Glomerular visceral epithelial cell (primary cell): ENCODE measurements at regions not wholly inside any gene's neighbourhood (a gene's known extent, or its start where the extent isn't known, plus 50 kb on each side); places are given as distances from the start of the nearest gene placed in this dataset.
"Not testable (repeated sequence)": the region's sequence is repeated elsewhere in the genome, so short reads cannot be mapped to it uniquely, and the experiment has no call there.

Source experiments
- DNase-seq: peaks from one replicate; pipeline ENCODE4 v3.0.0-alpha.2; 2016; ENCODE audit errors: extremely low spot score

DNA sequence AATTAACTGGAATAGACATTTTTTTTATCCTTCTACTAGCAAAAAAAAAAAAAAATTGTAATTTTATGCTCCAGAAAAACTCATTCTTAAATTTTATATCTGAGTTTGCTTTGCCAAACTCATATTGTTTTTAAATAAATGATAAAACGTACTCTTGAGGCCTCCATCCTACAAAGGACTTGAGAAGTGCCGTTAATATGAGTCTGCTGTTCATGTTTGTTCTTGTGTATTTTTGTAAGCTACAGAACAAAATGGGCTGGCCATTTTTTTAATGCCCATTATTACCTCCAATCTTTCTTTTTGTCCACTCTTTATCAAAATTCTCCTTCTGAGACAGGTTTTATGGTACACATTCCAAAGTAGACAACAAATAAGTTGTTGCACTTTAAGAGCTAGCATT, 643.5 kb upstream of the SOX9 start:
- no peak for DNase-seq

DNA sequence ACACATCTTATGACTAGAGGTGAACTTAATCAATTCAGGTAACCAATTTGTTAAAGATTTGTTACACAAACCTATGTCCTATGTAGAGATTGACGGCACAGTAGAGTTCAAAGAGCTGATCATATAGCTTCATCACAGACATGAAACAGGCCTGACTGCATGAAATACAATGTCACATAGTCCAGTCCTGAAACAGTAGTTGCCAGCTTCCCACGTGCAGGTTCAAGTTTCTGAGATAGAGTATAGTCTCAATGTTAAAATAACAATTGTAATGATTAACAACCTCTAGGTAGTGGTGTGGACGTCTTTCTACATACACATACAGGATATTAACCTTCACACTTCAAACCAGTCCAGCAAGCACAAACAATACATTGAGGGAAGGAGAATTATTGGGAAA, 640.7 kb upstream of the SOX9 start:
- DNase-seq, result no peak

DNA sequence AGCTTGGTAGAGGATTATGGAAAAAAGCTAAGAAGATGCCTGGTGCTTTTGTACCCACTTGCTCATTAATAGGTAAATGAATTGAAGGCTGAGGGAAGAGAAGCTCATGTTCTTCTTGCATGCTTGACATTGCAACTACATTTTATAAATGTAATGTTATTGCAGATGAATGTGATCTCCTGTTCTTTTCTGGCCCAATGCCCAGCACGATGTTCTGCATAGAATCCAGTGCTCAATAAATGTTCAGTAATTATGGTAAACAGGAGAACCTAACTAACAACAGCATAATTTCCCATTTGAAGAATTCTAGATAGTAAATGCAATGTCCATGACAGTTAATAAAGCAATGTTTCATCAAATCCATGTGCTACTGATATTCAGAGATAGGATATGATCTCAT, 638.2 kb upstream of the SOX9 start:
- no peak for DNase-seq

DNA sequence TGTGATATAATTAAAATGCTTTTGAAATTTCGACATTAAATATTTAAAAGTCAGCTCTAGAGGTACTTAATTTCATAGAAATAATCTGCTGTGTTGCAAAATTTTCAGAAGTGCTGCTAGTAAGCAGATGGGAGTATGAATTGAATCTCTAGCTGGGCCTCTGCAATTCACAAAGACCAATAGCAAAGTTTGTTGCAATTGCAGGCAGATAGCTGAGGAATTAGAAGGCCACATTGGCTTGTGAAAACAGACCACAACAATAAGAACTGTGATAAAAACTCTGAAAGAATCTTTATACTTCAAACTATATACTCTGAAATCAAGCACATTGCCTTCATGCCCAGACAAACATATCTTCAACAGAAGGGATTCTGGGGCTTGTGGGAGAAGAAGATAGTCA, 636.3 kb upstream of the SOX9 start:
- DNase-seq, result no peak

DNA sequence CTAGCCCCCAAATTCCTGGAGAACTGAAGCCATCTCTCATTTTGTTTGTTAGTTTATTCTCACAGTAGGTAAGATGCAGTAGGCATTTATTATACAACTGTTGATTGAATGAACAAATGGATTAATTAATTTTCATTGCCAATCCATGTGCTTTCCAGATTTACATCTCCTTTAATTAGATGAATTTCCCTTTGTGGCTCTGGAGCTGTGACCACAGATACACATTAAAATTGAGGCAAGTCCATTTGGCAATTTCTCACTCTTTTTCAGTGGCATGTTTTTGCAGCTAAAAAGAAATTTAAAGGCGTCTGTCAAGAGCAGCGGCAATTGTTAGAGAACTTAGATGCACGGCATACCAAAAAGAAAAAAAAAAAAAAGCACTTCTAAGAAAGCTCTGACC, 635.4 kb upstream of the SOX9 start:
- DNase-seq, result no peak

DNA sequence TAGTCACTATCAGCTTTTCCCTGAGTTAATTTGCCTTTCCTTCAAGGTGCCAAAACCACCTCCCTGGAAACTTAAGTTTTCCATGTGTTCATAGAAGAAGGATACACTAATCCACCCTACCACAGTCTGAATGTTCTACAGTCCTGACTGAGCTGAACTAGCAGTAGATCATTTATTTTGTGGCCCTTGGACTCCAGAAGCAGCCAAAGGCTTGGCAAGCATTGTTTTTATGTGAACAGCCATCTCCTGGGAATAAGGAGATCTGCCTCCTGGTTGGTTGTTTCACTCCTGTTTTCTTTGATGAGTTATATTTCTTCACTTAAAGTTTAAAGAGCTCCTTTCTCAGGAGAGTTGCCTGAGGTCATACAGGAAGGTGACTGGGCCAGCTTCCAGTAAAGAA, 634.6 kb upstream of the SOX9 start:
- no peak for DNase-seq

DNA sequence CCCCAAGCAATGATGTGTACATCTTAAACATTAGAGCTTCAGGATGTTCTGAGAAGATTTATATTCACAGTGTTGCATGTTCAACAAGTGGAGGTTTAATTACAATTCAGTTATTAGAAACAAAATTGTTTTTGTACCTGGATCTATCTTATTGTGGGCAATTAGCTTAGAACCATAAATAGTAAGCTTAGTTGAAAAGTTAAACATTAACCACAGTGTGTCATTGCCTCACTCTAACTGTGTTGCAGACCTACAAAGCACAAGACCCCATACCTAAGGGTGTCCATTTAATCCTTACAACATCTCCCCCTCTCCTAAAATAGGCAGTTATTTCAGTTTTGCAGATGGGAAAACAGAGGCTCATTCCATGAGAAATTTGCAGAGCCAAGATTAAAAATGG, 632.0 kb upstream of the SOX9 start:
- DNase-seq, result no peak

DNA sequence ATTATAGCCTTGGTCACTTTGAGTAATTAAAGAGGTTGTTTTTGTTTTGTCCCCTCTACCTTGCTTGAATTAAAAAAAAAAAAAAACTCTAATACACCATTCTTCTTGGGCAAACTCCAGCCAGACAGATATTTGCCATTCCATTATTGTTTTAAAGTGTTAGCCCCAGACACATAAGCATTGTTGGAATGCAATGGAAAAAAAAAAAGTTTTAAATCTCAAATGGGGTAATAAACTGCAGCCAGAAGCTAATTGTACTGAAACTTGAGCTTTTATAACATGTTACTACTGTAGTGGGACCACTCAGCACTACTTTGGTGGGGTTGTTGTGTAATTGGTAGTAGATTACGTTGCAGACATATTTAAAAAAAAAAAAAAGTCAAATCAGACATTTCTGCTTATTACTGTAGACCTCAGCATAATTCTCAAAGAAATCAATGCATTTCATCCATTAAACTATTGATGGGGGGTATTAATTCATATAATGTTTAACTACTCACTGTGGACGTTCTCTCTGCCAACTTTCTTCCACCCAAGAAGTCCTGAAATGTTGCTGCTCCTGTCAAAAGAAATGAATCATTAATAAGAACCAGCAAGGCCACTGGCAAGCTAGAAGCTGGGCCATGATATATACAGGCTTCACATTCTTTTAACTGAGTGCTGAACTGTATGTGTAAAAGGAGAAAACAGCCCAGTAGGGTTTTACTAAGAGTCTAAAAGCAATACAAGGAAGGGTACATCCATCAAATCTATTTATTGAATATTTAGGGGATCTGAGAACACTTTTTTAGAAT, 626.6 kb upstream of the SOX9 start:
- peak; percentile 4 for DNase-seq

DNA sequence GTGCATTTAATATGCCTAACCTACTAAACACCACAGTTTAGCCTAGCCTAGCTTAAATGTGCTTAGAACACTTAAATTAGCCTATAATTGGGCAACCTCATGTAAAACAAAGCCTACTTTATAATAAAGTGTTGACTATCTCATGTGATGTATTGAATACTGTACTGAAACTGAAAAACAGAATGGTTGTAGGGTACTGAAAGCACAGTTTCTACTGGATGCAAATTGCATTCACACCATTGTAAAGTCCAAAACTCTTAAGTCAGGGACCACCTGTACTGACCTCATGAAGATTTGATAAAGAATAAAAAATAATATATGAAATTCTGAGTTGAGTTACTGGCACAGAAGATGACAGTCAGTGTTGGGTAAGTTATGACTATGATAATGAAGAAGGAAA, 625.4 kb upstream of the SOX9 start:
- no peak for DNase-seq

DNA sequence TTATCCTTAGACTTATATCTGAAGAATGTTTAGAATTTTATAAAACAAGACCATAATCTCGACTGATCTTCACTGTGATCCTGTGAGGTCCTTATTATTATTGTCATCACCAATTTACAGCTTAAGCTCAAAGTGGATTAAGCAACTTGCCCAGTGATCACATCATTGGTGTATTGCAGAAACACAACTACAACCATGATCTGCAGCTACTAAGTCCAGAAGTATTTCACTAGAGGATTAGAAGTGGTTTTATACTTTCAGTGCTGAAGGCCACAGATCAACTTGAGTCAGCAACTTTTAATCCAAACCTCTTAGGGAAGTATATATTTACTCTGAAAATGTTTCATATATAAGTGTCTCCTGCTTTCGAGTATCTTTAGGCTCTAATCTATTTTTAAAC, 624.3 kb upstream of the SOX9 start:
- DNase-seq, result no peak

DNA sequence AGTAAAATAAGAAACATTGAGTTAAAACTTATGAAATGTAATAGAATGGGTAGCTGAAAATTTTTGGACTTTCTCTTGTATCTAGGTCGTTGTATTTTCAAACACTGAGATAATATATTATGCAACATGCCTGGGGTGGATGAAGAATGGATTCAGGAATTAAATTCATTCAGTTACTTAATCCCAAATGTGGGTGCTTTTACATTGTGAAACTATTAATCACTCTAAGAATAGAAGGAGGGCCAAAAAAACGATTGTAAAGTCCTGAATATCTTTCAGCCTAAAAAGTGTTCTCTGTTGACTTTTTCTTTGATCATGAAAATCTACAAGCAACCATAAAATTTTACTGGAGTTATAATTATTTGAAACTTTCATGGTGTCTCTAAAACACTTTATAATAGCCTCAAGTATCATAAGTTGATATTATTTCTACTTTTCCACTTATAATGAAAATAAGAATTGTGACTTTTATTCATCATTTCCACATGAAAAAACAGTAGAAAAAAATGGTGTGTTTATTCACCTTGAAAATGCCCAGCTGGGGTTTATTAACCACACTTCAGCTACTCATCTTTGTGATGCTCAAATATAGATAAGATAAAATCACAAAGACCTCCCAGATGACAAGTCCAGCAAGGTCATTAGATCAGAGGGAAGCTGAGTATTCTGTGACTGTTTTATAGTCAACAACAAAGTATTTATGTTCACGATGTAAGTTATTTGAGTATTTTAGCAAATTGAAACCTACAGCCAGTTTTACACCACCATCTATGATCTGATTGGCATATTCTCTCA, 619.9 kb upstream of the SOX9 start:
- DNase-seq, result no peak

DNA sequence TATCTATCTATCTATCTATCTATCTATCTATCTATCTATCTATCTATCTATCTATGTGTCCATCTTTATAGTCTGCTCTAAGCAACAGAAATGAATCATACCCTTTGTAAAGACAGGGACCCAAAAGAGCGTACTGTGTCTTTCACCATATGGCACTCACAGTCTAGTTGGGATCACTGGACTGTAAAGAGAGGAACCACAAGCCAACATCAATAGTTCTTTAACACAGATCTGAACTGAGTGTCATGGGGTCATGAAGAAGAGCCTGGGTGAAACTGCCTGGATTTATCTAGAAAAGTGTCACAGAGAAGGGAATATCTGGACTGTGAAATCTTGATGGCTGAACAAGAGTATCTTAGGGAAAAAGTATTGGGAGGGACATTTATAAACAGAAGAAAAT, 619.1 kb upstream of the SOX9 start:
- DNase-seq, result peak; percentile 17

DNA sequence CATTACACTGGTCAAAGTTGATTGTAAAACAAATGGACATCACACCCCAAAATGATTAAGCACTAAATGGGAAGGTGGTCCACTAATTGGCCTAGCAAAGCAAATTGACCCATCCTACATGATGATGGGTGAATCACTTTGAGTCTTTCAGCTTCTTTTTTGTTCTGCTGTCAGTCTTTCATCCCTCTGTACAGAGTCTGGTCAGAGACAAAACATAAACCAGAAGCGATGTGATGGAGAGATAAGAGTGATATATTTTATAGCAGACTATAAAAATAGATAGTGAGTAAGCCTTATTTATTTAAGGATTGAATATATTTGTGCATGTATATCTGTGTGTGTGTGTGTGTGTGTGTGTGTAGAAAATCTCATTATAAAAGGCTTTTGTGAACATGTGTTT, 618.4 kb upstream of the SOX9 start:
- DNase-seq, result no peak

DNA sequence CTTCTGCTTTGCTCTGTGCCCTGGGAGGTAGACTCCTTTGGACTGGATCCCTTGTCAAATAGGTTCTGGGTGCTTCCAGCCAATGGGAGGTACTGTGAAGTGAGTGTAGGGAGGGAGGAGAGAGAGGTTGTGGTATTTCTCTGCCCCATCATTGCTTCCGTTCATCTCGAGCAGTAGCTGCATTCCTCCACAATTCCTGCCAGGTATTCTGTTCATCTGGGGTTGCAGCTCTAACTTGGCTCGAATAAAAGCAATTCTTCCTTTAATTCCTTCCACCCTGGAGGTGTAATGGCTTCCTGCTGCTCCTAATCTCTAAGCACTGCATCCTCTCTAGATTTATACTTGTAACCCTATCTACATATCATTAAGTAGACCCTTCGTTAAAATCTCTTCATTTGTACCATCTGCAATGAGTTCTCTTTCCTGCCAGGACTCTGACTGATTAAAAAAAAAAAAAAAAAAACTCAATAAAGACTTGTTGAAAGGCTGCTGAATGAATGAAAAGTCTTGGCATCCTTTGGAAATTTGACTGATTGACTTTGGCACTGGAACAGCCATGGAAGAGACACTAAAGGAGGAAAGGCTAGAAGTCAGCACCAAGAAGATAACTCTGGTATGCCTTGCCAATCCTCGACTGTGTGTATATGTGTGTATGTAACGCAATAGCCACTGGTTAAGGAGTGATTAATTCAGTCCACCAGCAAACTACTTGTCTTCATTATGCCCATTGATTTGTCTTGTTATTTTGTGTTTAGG, 616.9 kb upstream of the SOX9 start:
- DNase-seq, result no peak

DNA sequence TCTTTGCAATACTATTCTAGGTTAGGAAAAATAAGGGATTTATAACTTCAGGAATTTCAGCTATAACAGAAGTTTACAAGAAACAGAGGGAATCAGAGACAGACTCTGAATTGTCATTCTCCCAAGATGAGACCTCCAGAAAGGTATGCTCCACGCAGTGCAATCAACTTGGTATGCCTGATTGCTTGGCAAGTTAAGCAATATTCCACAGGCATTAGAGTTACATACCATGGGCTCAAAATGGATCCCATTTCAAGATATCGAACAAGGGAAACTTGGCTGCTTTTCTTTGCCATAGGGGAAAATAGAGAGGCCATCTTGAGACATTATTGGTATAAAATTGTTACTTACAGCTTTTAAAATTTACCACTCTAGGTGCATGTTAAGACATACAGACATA, 615.6 kb upstream of the SOX9 start:
- DNase-seq, result peak; percentile 7

DNA sequence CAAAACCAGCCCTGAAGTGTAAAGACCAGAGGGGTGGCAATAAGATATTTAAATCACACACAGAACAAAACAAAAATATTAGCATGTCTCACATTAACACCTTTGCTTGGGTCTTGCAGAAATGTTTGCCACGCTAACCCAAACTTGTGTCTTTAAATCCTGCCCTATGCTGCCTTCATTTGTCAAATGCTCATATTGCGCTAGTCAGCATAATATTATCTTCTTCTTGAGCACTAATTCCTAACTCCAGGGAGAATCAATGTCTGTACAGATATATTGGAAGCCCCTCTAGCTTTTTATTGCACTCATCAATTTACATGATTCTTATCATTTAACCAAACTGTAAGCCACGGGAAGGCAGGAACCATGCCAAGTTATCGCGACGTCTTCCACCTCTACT, 614.8 kb upstream of the SOX9 start:
- DNase-seq, result no peak

DNA sequence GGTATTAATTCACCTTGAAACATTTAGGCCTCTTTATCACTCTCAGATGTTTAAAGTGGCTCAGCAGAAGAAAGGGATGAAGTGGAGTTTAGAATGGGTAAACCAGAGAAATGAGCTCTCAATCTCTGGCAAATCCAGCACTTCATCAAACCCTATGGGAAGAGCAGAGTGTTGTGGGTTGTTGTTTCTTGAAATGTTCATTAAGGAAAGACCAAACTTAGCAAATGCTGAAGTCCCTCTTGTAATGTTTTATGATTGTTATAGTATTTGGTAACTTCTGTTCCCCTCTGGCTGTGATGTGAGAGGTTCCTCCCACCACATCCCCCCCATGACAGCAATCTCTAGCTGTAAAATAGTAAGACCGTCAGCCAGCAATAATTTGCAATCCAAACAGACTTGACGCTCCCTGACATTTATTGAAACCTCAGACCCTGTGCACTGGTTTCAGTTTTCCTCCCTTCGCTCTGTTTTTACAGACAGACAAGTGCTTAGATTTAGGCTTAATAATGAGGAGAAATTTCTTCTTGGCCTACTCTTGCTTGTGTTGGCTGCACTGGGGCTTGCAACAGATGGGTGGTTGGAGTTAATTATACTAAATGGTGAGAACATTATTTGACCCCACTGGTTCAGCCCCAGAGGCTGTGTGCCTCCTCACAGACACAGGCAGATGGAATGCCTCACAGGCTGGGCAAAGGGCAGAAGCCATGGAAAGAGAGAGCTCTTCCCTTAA, 609.4 kb upstream of the SOX9 start:
- DNase-seq, result no peak

DNA sequence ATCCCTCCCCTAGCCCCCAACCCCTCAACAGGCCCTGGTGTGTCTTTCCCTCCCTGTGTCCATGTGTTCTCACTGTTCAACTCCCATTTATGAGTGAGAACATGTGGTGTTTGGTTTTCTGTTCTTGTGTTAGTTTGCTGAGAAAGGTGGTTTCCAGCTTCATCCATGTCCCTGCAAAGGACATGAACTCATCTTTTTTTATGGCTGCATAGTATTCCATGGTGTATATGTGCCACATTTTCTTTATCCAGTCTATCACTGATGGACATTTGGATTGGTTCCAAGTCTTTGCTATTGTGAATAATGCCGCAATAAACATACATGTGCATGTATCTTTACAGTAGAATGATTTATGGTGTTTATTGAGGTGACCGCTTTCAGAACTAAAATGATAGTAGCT, 607.1 kb upstream of the SOX9 start:
- not testable (repeated sequence) for DNase-seq

DNA sequence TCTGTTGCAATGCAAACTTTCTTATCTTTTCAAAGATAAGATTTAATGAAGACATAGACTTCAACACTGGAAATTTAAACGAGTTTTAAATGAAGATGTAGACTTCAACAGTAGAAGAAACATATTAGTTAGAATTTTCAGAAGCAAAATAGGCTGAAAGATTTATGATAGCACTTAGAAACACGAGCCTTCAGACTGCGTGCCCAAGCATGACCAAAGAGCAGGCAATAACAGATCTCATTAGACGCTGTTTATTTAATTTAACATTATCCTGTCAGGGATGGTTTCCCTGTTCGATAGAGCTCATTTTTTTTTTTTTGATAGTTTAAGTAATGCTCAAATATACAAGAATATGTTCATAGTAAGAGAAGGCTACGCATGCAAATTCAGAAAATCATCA, 604.7 kb upstream of the SOX9 start:
- no peak for DNase-seq

DNA sequence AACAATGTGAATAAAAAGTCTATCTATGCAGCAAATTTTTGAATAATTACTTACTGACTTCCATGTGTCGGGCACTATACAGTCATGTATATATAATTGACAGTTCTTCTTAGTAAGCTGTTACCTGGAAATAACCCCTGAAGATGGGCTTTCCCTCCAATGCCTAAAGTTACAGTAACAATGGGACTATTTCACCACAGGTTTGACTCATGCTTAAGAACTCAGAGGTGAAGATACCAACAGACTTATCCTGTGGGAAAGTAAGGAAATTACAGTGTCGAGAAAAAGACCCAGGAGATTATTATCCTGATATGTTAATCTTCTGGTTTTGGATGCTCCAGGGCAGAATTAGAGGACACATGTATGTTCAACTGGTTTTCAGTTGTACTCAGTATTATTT, 601.5 kb upstream of the SOX9 start:
- DNase-seq, result no peak

DNA sequence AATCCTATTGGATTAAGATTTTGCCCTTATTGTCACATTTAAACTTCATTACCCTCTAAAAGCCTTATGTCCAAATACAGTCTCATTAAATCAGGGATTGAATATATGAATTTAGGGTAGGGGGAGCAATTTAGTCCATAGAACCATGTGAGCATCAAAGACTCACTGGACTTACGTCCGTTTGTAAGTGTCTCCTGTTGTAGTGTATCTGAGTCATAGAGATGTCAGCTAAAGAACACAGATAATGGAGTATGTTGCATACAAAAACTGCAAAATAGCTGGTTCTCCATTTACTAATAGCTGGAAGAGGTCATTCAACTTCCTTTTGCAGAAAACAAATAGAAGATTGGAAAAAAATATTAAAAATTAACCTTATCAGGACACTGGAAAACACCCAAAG, 599.1 kb upstream of the SOX9 start:
- no peak for DNase-seq

DNA sequence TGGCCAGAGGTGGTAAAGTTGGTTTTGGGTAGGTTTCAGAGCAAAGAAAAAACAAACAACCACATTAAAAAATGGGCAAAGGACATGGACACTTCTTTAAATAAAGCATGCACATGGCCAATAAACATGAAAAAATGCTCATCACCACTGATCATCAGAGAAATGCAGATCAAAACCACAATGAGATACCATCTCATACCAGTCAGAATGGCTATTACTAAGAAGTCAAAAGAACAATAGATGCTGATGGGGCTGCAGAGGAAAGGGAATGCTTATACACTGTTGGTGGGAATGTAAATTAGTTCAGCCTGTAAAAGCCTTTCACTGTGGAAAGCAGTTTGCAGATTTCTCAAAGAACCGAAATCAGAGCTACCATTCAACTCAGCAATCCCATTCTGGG, 598.4 kb upstream of the SOX9 start:
- no peak for DNase-seq
